GM21526 (cell line): ENCODE measurements at regions not wholly inside any gene's neighbourhood (a gene's known extent, or its start where the extent isn't known, plus 50 kb on each side); places are given as distances from the start of the nearest gene placed in this dataset.

Source experiments
- ATAC-seq: cut with Tn5 transposase; IDR thresholded peaks from one replicate; pipeline ENCODE4 v1.9.1; 2021; ENCODE audit warnings: moderate library complexity; ENCODE audit not compliant: unreplicated experiment, low FRiP score

DNA sequence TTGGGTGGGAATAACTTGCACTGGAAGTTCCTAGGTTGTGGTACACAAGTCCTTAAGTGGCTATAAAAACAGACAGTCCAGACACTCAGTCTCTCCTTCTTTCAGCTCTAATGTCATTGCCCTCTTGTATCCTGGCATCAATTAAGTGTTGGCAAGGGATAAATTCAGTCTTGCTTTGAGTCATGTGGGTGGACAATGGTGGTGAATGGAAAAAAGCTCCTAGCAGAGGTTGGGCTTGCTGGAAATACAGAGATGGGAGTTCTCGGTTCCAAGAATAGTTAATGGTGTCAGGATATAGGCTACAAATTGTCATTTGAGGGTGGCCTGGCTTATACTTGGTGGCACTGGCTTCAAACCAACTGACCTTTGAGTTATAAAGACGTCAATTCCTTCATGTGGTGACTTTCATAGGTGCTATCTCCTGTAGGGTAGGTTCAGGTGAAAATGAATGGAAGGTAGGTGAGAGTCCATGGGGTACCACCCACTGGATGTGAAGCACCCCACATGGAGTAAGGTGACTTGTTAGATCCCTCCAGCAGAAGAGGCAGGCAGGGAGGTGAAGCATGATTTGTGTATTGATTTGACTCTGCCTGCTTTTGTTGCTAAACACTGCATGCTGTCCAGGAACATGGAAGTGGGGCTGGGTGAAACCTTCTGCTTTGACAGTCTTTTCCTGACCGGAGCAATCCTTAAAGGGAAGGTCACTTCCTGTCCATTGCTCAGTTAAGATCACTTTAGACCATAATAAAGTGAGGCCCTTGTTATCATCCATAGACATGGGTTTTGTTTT is 102.0 kb downstream of the LACC1 start:
- ATAC-seq, result no peak

DNA sequence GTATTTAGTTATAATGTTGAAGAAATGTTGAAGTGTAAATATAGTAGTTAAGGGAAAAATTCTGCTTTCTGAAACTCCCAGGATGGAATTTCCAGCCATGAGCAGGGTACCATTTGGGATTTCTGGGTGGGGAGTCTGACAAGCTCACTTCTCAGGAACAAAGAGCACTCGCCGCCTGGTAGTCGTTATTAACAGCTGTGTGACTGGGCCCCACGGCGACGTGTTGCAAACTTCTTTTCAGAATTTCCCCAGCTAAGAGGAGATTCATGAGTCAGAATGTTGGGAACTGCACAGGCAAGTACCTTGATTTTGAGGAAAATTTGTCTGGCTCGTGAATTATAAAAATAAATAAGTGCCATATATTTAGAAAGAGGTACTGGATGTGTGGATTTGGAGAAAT is 103.7 kb downstream of the LACC1 start:
- ATAC-seq, result no peak

DNA sequence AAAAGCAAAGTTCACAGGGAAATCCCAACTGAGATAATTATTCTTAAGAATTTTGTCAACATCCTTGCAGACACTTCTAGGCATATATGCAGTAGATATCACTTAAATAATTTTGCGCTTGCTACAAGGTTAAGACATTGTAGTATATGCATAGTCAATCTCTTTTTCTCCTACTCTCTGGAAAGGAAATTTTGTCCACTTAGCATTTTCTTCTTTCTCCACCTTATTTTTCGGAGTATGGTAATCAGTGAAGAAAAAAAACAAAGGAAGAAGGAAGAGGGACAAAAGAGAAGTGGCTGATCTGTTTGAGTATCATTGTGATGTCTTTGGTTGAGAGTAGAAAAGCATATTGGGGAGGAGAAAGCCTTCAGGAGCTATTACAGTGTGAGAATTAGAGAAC is 104.6 kb downstream of the LACC1 start:
- ATAC-seq, result no peak

DNA sequence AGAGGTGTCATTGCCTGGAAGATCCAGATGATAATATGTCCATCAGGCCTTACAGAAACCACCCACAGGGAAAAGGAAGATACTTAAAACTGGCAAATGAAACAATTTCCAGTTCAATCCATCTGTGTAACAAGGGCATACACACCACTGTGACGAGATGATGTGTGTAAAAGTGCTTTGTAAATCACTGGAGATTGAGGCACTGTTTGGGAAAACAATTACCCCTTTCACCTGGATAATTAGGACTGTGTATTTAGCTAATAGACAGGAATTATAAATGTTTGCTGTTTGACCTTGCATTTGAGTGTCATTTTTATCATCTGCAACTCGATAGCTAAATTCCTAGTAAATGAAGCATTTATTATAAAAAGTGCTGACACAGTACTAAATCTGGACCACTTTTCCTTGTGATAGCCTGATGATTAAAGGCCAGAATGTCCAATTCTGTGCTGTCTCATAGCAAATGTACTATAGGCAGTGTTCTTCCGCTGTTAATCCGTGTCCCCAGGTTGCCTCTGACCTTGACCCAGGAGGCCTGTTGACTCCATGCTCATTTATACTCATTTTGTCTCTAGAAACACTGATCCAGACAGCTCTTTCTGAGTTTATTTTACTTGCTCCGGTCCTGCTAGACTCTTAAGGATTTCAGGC is 105.8 kb downstream of the LACC1 start:
- no peak for ATAC-seq

DNA sequence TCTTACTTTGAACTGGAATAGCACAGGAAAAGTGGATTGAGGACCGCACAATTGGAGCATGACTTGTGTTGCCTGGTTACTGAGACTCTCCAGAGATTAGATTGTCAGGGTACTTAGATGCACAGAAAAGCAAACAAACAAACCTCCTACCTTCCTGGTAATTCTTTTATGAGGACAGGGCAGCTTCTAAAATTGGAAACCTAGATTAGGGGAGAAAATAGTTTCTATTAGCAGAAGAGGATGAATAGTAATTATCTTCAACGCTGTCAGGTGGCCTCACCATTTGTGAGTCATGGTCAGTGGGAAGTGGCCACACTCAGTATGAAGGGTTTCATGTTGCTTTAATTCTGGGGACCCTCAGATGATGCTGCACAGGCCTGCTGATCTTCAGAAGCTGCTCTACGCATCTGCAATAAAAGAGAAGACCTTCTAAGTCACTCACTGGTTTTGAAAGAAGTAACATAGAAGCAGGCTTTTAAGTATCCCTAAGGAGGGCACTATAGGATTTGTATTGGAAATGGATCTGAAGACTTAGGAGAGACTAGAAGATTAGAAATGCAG is 106.8 kb downstream of the LACC1 start:
- no peak for ATAC-seq

DNA sequence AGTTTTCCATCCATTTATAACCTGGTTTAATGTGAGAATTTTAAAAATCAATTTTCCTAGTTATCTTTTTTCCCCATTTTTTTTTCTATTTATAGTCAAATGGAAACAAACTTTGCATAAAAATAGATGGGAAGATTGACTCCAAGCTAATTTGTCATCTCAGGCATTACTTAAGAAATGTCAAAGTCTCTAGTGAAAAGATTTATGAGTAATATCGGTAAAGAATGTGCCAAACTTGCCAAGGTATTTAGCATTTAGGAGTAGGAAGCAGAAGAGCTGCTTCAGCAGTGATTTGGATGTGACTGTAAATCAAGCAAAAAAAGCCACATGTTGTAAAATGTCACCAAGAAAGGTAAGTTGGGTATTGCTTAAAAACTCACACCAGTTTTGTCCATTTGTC is 108.6 kb downstream of the LACC1 start:
- ATAC-seq, result no peak

DNA sequence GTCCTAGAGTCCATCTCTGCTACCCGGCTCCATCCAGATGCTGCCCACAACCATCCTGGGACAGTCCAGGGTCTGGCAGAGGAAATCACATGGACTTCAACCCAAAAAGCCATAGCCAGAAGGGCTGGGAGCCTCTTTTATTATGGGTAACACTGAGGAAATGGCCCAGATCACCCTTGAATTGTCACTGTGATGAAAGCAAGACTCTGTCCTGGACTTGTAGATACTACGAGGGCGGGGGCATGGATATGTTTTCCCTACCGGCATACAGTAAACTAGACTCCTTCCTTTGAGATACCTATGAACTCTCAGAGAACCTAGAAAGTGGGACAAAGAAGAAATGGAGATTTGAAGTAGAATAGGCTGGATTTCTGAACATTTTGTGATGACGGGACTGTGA is 110.3 kb downstream of the LACC1 start:
- no peak for ATAC-seq

DNA sequence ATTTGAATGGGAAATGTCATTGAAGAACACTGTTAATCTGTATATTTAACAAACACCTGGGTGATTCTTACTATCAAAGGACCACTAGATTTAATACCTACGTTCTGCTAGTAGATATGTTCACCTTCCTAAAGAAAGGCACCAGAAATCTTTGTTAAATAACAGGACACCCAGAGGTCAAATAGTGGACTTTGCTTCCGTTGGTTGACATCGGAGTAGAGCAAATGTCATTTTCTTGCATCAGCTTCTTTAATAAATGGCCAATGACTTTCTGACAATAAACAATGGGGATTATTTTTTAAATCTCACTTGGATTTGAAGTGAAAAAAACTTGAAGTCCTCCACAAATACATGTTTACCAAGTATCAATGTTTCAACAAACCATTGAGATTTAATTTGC is 111.1 kb downstream of the LACC1 start:
- no peak for ATAC-seq

DNA sequence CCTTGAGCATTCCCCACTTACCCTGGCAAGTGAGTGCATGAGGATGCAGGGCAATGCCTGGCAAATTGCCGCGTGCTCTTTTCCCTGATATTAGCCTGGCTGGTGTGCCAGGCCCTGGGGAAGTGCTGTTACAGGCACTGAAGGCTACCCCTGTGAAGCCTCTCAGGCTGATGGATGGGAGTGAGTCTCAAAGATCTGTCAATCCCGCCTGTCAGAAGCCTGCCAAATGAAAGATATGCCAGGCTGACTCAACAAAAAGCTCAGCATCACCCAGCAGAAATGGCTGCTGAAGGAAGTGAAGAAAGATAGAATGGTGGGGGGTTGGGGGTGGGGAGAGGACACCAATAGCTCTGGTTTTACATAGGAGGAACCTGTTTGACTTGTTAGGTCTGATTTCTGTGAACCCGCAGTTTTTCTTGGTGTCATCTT is 112.1 kb downstream of the LACC1 start:
- no peak for ATAC-seq

DNA sequence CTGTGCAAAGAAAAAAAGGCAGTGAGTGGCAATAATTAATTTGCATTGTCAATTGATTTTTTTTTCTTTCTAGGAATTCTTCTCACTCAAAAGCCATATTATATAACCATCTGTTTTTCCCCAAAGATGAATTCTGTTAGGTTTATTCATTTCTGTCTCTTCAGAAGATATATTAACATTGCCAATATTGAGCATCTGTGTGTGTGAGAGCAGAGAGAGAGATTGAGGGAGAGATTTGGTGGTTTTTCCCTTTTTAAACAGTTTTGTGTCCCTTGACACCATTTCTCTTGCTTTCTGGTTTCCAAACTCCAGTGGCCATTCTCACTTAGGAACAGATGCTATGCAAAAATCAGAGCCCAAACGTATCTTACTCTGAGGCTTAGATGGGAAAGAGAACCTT is 112.5 kb downstream of the LACC1 start:
- no peak for ATAC-seq

DNA sequence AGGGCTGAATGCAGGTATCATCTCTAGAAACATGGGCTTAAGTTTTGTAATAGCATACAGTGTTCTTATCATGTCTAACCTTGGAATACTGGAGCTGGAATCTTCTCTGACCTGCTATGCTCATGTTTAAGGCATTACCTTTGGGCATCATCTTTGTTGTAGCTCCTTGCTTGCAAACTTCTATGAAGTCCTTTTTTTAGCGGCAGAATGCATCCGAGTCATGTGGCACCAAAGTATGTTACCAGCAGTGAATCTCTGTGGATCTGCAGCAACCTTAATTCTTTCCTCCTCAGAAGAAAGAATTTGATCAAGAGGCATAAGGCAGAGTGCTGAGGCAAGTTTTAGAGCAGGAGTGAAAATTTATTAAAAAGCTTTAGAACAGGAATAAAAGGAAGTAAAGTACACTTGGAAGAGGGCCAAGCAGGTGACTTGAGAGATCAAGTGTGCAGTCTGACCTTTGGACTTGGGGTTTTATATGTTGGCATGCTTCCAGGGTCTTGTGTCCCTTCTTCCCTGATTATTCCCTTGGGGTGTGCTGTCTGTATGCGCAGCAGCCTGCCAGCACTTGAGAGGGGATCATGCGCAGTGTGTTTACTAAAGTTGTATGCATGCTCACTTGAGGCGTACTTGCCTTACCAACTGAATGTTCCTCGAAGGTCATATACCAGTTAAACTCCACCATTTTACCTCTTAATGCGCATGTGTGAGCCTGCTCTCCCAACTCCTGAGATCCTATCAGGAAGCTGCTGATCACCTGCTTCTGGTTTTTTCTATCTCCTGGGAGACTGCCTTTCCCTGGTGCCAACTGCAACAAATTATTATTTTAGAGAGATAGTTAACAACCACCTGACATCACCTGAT is 115.5 kb downstream of the LACC1 start:
- no peak for ATAC-seq

DNA sequence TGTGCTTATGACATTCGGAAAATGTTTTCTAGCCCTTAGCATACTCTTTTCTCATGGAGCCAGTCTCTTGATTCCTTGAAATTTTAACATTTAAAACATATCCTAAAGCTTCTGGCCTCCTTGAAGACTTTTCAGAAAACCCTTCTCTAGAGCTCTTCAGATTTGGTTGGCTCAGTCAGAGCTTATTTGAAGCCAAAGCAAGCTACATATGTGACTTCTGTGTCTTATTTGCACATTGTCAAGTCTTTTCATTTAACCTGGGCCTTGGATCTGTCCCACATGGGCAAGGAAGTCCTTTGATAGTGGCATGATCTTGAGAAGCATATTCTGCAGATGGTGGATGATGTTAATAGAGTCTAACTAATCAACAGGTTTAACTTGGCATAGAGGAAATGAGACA is 116.5 kb downstream of the LACC1 start:
- ATAC-seq, result no peak

DNA sequence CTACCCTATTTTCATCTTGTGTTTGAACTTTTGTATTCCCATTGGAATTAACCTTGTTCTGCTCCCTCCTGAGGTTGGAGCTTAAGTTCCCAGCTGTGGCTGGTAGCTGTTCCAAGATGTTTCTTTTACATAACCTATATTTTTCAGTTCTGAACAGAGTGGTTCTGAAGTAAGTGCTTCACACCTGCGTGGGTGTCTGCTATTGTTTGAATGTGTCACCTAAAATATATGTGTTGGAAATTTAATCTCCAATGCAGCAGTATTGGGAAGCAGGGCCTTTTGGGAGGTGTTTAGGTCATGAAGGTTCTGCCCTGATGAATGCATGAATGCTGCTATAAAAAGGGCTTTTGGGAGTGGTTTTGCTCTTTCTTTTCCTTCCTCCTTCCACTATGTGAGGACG is 123.8 kb downstream of the LACC1 start:
- ATAC-seq, result no peak

DNA sequence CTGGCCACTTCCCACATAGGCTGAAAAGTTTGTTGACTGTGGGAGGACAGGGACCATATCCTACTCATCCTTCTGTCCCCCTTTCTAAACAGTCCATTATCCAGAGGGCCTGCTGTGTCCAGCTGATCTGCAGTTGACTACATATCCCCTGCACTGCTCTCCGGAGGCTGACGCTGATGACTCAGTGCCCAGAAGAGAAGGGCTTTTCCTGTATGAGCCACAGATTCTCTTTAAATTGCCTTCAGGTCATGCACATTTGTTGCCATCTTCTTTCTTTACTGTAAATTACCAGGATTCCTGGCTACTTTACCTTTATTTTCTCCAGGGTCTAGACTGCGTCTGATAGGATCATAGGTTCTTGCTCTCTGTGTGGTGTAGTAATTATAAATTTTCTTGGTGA is 125.2 kb downstream of the LACC1 start:
- no peak for ATAC-seq

DNA sequence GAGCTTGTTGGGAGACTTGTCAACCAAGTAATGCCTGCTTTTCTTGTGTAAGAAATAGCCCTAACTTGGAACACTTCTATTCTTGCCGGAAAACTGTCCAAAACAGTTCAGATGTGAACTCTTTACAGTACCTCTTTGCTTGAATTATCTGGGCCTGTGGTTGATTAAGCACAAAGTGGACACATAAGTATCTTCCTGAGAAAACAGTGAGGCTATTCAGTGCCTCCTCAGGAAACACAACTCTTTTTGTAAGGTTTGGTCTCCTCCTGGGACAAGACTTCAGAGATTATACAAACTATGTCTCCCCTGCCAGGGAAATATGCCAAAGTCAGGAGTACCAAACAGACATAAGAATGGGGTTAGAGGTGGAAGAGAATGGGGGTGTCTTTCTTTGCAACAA is 127.7 kb downstream of the LACC1 start:
- no peak for ATAC-seq

DNA sequence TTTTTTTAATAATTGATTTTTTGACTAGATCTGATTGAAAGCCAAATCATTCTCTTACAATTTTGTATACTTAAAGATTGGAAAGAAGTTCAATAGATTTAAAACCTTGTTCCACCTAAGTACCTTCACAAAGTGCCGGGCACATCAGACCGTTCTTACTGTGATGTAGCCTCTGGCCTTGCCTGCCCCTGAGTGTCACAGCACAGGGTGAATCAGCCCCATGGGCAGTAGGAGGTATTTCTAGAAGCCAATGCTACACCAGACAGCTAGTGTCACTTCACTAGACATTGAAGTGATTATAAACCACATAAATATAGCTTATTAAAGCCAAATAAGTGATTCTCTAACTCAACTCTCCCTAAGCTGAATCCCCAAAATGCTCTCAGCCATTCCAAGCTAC is 131.3 kb downstream of the LACC1 start:
- no peak for ATAC-seq

DNA sequence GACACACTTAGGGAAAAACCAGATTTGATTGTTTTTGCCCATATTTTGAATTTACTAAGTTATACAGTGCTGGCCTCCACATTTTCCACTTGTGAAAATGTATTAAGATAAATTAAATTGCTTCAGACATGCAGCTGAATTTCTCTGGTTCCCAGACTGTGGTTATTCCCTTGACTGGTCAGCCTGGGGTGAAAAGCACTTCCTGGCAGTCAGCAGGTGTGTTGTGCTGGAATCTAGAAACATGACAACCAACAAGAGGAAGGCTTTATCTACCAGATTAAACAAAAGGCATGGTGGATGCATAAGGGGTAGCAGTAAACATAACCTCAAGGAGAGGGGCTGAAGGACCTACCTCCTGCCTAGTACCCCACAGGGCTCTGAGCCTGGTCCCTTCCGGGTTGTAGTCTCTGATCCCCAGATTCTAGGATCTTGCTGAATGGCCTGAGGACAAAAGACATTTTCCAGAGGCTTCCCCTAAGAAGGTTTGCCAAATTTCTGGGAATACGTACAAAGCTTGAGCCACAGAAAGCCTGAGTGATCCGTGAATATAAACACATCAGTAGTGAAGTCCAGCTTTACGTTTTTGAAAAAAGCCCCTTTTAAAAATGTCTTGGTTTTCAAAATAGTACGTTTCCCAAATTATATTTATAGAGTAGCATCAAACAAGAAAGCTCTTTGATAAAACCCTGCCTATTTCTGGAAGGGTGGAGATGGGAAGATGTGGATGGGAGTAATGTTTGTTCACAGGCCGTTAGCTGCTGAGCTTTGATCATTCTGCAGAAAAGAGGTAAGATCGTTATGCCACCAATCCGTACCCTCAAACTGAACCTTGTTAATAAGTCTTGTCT is 133.4 kb downstream of the LACC1 start:
- no peak for ATAC-seq

DNA sequence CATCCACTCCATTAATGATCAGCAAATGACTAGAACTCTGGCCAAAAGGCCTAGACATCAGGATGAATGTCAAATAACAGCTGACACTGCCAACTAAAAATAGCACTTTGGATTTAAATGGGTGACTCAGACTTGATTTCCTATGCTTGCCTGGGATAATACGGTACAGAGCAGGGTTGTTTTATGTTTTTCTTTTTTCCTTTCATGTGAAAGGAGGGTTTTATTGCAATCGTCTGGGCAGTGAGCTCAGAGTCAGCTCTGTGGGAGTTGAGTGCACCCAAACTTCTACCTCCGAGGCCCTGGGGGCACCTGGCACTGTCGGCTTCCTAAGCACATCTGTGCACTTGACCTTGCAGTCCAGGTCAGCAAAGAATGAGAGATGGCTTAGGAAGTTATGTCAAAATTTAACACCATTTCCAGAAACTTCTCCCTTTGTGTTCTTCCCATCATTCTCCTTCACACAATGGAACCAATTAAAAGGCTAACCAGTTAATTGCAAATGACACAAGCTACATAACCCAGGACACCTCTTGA is 134.1 kb downstream of the LACC1 start:
- no peak for ATAC-seq

DNA sequence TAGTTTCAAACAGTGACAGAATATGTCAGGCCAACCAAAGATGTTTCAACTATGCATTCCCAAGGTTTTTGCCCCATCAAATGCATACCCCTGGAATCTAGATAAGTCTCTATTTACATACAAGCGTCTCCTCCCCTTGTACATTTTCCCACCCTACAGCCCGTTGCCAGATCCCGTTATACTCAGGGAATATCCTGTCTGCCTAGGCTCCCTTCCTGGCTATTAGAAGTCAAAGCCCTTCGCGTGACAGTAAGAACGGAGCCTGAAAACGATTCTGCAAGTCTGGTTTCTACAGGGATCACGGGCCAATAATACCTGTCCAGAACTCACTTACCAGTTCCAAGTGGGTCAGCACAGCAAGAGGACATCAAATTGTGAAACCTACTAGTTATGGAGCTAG is 134.8 kb downstream of the LACC1 start:
- ATAC-seq, result no peak

DNA sequence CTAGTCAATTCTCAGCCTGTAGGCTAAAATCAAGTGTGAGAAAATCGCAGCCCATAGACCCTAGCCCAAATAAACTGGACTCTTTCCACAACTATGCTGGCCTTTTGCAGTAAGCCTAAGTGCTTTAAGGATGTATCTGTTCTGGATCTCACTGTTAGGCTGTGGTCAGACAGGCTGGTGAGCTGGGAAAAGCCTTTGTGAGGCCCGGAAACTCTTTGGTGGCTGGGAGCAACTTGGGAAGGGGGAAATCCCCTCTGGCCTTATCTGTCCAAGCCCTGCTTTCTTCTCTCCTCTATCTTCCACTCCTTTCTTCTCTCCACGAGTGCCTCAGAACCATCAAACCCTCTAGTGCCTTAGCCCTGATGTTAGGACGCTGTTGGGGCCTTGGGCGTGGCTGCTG is 135.4 kb downstream of the LACC1 start:
- no peak for ATAC-seq
